Stimulated activated CD4-positive, alpha-beta T cell treated with anti-CD3 and anti-CD28 coated beads, Interleukin-15, amount 100 ng/mL, for 48 hours (primary cell): ENCODE measurements at regions not wholly inside any gene's neighbourhood (a gene's known extent, or its start where the extent isn't known, plus 50 kb on each side); places are given as distances from the start of the nearest gene placed in this dataset.

Experiments
- DNase-seq, 2 donors: peaks; one replicate each; pipeline ENCODE4 v3.0.0-alpha.2; 2020; ENCODE audit warnings: low read depth in 2 of 2

- DNase-seq = no peak
These were observed 74.6 kb upstream of the HDAC4 start for GRCh38 chr2:239475161-239476028.

- no peak for DNase-seq
These were observed 72.5 kb upstream of the HDAC4 start for GRCh38 chr2:239473211-239473805.

GRCh38 chr2:239472235-239472775, 71.5 kb upstream of the HDAC4 start:
- no peak for DNase-seq

- no peak for DNase-seq
These were observed 70.4 kb upstream of the HDAC4 start for GRCh38 chr2:239471011-239471792.

- no peak for DNase-seq
These were observed 69.5 kb upstream of the HDAC4 start for GRCh38 chr2:239470151-239470900.

GRCh38 chr2:239469106-239469960, 68.5 kb upstream of the HDAC4 start:
- no peak for DNase-seq

- DNase-seq = no peak
These were observed 67.8 kb upstream of the HDAC4 start for GRCh38 chr2:239468491-239469105.

- DNase-seq = no peak
These were observed 67.2 kb upstream of the HDAC4 start for GRCh38 chr2:239467956-239468490.

GRCh38 chr2:239467281-239467955, 66.6 kb upstream of the HDAC4 start:
- no peak for DNase-seq

GRCh38 chr2:239466755-239467271, 66.0 kb upstream of the HDAC4 start:
- DNase-seq = no peak

- DNase-seq = no peak
These were observed 65.4 kb upstream of the HDAC4 start for GRCh38 chr2:239466061-239466754.

GRCh38 chr2:239465017-239466001, 64.5 kb upstream of the HDAC4 start:
- no peak for DNase-seq

- DNase-seq = no peak
These were observed 63.6 kb upstream of the HDAC4 start for GRCh38 chr2:239464166-239465016.

- DNase-seq = no peak
These were observed 62.8 kb upstream of the HDAC4 start for GRCh38 chr2:239463541-239464165.

- no peak for DNase-seq
These were observed 62.1 kb upstream of the HDAC4 start for GRCh38 chr2:239462671-239463506.
